ENCODE measurements at regions not wholly inside any gene's neighbourhood (a gene's known extent, or its start where the extent isn't known, plus 50 kb on each side); places are given as distances from the start of the nearest gene placed in this dataset.
A peak's percentile ranks its signal among the peaks of the same experiment; 100 is the strongest.

GRCh38 chr4:15145709-15146108 lies 143.4 kb downstream of the CPEB2 start:
- intact Hi-C loops (cut with micrococcal nuclease) = no loop called here
- Histone ChIP-seq H2AFZ (ENCODE audit: insufficient read depth, low read depth, low read length, poor library complexity, severe bottlenecking) (no peak overlapping the region), H3K9ac (ENCODE audit: insufficient read depth, low read length, poor library complexity, severe bottlenecking) (no peak overlapping the region), H3K4me1 (ENCODE audit: control insufficient read depth in 1 of 2, insufficient read depth in 2 of 2, low read length in 2 of 2) (peaks cover 7 to 10% of the 10 kb centered on the region in 2 donors), H4K20me1 (ENCODE audit: insufficient read depth, low read length) (no peaks in the 10 kb centered on the region), H3K27me3 (ENCODE audit: control insufficient read depth in 2 of 2, insufficient read depth in 2 of 2, low read length in 2 of 2) (no peaks in the 10 kb centered on the region), H3K4me3 (replicated peaks in 1 of 3; ENCODE audit: low read depth in 2 of 3, low read length in 3 of 3) (no peak overlapping the region), H3K27ac (ENCODE audit: low read depth in 1 of 2, low read length in 2 of 2) (no peak overlapping the region), H3K9me3 (replicated peaks in 1 of 2; ENCODE audit: control insufficient read depth in 1 of 2, insufficient read depth in 1 of 2, low read length in 2 of 2) (no peaks in the 10 kb centered on the region), H3K79me2 (ENCODE audit: insufficient read depth, low read length) (no peaks in the 10 kb centered on the region), H3K4me2 (replicated peaks; ENCODE audit: extremely low read depth, low read length, poor library complexity, severe bottlenecking) (no peak overlapping the region), H3K36me3 (replicated peaks in 1 of 2; ENCODE audit: control insufficient read depth in 1 of 2, insufficient read depth in 2 of 2, low read length in 2 of 2) (no peaks in the 10 kb centered on the region)
- H3K27me3 Mint-ChIP-seq (ENCODE audit: low read depth in 3 of 3) = peaks cover 0 to 3% (median 3%) of the 10 kb centered on the region in 3 donors
- no peak for TF ChIP-seq CTCF (IDR thresholded peaks at IDR 0.05)
- peaks cover 8% of the 10 kb centered on the region for H3K4me1 Mint-ChIP-seq
- H3K9me3 Mint-ChIP-seq = peaks cover 0 to 10% (median 3%) of the 10 kb centered on the region in 7 donors
- H3K27ac Mint-ChIP-seq = no peak overlapping the region
- DNase-seq = no peak
- no peak overlapping the region for H3K4me3 Mint-ChIP-seq
- 98% methylated on average over 6 of the region's 7 CpGs for WGBS (ENCODE audit: insufficient coverage)
- H3K36me3 Mint-ChIP-seq = no peaks in the 10 kb centered on the region

DNA sequence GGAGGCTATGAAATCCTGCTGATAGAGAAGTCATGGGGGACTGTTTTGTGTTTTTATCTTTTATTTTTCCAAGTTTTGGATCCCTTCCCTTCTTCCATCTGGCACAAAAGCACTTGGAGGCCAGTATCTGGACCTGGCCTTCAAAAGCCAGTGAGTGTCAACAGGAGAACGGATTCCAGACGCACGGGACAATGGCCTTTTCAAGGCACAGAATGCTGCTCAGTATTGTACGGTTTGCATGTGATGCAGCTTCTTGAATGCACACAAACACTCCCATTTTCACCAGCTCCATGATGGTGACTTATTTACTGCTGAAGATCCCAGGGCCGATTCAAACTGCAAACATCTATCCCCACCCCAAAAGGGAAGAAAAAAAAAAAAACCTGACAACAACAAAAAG lies 145.4 kb downstream of the CPEB2 start:
- Histone ChIP-seq H3K36me3 (replicated peaks in 1 of 2; ENCODE audit: control insufficient read depth in 1 of 2, insufficient read depth in 2 of 2, low read length in 2 of 2) (no peaks in the 10 kb centered on the region), H3K27me3 (ENCODE audit: control insufficient read depth in 2 of 2, insufficient read depth in 2 of 2, low read length in 2 of 2) (no peaks in the 10 kb centered on the region), H3K4me1 (ENCODE audit: control insufficient read depth in 1 of 2, insufficient read depth in 2 of 2, low read length in 2 of 2) (peaks cover 7 to 10% of the 10 kb centered on the region in 2 donors), H3K4me3 (replicated peaks in 1 of 3; ENCODE audit: low read depth in 2 of 3, low read length in 3 of 3) (no peak overlapping the region), H3K9me3 (replicated peaks in 1 of 2; ENCODE audit: control insufficient read depth in 1 of 2, insufficient read depth in 1 of 2, low read length in 2 of 2) (no peaks in the 10 kb centered on the region), H3K9ac (ENCODE audit: insufficient read depth, low read length, poor library complexity, severe bottlenecking) (no peak overlapping the region), H2AFZ (ENCODE audit: insufficient read depth, low read depth, low read length, poor library complexity, severe bottlenecking) (no peak overlapping the region), H3K4me2 (replicated peaks; ENCODE audit: extremely low read depth, low read length, poor library complexity, severe bottlenecking) (no peak overlapping the region), H3K79me2 (ENCODE audit: insufficient read depth, low read length) (no peaks in the 10 kb centered on the region), H3K27ac (ENCODE audit: low read depth in 1 of 2, low read length in 2 of 2) (no peak overlapping the region), H4K20me1 (ENCODE audit: insufficient read depth, low read length) (no peaks in the 10 kb centered on the region)
- Mint-ChIP-seq H3K4me1 (peaks cover 8% of the 10 kb centered on the region), H3K27me3 (ENCODE audit: low read depth in 3 of 3) (peaks cover 0 to 3% (median 1%) of the 10 kb centered on the region in 3 donors), H3K27ac (peak overlapping the region in 1 of 7 donors; percentile 14), H3K4me3 (no peak overlapping the region), H3K36me3 (no peaks in the 10 kb centered on the region), H3K9me3 (peaks cover 0 to 1% (median 0%) of the 10 kb centered on the region in 7 donors)
- no peak for TF ChIP-seq CTCF (IDR thresholded peaks at IDR 0.05)
- WGBS (ENCODE audit: insufficient coverage) = 98% methylated on average over 5 of the region's 5 CpGs
- intact Hi-C loops (cut with micrococcal nuclease) = no loop called here
- DNase-seq = no peak

Data from CD14-positive monocyte (primary cell).